ENCODE measurements at regions not wholly inside any gene's neighbourhood (a gene's known extent, or its start where the extent isn't known, plus 50 kb on each side); places are given as distances from the start of the nearest gene placed in this dataset.

DNA sequence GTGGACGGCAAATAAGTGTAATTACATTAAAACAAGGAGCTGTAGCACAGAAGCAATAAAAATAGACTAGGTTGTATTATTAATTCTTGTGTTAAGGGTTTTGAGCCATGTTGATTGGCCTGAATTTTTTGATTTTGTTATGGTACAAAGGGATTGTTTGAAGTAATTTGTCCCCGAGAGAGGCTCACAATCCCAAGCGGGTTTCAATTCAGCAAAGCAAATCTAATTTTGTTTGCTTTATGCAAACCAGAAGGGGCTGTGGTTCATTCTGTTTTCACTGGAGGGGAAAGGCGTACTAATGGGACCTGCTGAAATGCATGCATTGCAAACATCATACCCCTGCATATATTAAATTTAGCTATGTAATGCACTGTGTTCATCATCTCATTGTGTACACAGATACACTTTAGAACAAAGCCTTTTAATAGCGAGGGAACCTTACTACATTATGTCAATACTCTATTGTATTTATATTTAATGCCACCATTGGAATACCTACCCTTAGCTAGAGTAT is 379.5 kb upstream of the POU3F2 start:
- no peak for DNase-seq (ENCODE audit: low read depth in 2 of 2)
- H3K4me3 ChIP-seq (replicated peaks in 1 of 2; ENCODE audit: low read depth in 2 of 2, low read length in 2 of 2) = no peak overlapping the region
- TF ChIP-seq, protein P1, sequence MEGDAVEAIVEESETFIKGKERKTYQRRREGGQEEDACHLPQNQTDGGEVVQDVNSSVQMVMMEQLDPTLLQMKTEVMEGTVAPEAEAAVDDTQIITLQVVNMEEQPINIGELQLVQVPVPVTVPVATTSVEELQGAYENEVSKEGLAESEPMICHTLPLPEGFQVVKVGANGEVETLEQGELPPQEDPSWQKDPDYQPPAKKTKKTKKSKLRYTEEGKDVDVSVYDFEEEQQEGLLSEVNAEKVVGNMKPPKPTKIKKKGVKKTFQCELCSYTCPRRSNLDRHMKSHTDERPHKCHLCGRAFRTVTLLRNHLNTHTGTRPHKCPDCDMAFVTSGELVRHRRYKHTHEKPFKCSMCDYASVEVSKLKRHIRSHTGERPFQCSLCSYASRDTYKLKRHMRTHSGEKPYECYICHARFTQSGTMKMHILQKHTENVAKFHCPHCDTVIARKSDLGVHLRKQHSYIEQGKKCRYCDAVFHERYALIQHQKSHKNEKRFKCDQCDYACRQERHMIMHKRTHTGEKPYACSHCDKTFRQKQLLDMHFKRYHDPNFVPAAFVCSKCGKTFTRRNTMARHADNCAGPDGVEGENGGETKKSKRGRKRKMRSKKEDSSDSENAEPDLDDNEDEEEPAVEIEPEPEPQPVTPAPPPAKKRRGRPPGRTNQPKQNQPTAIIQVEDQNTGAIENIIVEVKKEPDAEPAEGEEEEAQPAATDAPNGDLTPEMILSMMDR (IDR thresholded peaks at IDR 0.05; ENCODE audit: low read depth, low read length) = no peak

DNA sequence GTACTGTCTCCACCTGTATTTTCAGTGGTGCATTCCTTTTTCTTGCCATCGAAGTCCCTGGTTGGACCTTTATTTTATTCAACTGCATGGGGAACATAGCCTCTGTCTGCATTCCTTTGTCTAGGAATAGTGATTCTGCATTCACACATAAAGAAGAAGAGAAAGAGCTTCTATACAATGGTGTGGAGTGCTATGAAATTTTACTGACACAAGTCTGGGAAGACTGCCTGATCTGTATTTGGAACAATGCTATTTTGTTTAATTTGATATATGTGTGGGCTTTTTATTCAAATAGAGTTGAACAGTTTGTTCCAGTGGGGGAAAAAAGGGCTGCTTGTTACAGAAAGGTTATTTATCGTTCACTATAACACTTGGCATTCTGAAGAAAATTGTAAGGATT is 375.7 kb upstream of the POU3F2 start:
- DNase-seq (ENCODE audit: low read depth in 2 of 2) = no peak
- TF ChIP-seq, protein P1 (IDR thresholded peaks at IDR 0.05; ENCODE audit: low read depth, low read length) = no peak
- H3K4me3 ChIP-seq (replicated peaks in 1 of 2; ENCODE audit: low read depth in 2 of 2, low read length in 2 of 2) = no peak overlapping the region

DNA sequence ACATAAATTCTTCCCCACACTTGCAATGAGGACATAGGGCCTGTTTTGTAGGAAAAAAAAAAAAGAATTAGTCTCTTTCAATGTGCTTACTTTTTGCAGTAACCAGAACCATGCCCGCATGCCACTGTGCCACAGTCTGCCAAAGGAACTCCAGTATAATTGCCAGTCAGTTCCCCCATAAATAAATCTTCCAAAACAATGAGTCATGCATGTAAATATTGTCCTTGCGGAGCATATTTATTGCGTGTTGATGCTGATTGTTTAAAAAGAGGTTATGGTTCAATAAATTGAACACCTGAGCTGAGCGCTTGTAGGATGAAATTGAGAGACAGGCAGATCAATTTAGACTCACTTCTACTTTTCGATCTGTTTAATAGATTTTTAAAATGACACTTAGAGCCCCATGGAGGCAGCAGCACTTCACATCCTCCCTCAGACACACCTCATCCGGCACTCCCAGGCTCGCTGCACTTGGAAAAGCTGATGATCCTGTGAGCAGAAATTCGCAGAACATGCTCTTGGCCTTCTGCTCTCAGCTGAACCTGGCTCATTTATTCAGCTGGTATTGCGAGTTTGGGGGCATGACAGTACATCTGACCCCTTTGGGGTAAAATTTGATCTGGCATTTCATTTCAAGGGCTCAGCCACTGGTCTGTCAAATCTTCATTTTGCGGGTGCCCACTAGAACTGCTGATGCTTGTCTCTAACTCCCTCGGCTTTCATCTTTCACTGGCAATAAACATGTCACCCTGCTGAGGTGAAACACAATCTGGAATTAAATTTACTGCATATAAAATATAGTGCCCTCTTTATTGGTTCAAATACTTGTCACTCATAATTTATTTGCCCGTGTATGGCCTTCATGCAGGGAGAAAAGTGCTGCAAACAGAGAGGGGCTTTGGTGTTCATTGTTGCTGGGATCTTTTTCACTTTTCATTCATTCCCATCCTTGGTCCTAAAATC is 371.1 kb upstream of the POU3F2 start:
- TF ChIP-seq, protein P1 (IDR thresholded peaks at IDR 0.05; ENCODE audit: low read depth, low read length) = no peak
- no peak for DNase-seq (ENCODE audit: low read depth in 2 of 2)
- H3K4me3 ChIP-seq (replicated peaks in 1 of 2; ENCODE audit: low read depth in 2 of 2, low read length in 2 of 2) = no peak overlapping the region

DNA sequence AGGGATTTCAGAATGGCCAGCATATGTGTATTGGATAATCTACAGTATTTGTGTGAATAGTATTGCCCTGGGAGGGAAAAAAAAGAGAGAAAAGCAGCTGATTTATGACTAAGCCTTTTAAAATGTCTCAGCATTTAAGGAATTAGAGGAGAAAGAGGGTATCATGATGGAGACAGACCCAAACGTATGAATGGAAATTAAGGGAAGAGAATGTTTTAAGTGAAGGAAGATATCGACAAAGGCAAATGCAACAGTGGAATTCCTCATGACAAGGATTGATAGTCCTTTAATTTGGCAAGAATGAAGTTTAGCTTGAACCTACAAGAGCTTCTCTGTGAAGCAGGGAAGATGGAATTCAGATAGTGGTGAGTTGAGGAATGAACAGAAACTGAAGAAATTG is 367.3 kb upstream of the POU3F2 start:
- DNase-seq (ENCODE audit: low read depth in 2 of 2) = no peak
- TF ChIP-seq, protein P1 (IDR thresholded peaks at IDR 0.05; ENCODE audit: low read depth, low read length) = no peak
- no peak overlapping the region for H3K4me3 ChIP-seq (replicated peaks in 1 of 2; ENCODE audit: low read depth in 2 of 2, low read length in 2 of 2)

DNA sequence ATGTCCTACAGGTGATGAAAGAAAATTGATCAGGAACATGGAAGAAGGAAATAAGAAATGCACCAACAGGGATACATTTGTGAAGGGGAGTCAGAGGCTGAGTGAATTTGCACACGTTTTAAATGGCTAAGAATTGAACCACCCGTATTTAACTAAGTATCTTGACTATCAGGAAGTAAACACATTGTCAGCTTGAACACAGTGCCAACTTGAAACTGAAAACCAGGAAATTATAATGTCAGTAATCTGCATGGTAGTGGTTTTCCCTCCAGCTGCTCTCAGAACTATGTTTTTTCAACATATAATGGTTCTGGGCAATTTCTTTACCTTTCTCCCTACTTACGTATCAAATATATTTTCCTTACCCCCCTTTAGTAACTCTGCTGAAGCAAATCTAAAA is 366.5 kb upstream of the POU3F2 start:
- TF ChIP-seq, protein P1 (IDR thresholded peaks at IDR 0.05; ENCODE audit: low read depth, low read length) = no peak
- H3K4me3 ChIP-seq (replicated peaks in 1 of 2; ENCODE audit: low read depth in 2 of 2, low read length in 2 of 2) = no peak overlapping the region
- DNase-seq (ENCODE audit: low read depth in 2 of 2) = no peak

DNA sequence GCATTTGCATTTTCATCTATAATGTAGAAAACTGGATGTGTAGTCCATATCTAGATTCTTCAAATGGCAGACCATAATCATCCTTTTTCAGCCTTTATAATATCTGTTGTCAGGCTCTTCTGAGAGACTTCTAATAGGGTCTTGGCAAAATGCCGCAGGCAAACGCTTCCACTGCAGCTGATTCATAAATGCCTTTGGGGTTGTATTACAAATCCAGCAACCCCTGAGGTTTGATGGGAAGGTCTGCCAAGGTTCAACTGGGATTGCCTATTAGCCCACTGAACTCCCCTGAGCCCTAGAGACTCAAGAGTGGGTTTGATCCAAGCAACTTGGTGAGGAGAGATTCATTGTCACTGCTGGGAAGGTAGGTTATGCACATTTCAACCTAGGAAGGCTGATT is 365.2 kb upstream of the POU3F2 start:
- H3K4me3 ChIP-seq (replicated peaks in 1 of 2; ENCODE audit: low read depth in 2 of 2, low read length in 2 of 2) = no peak overlapping the region
- no peak for DNase-seq (ENCODE audit: low read depth in 2 of 2)
- TF ChIP-seq, protein P1 (IDR thresholded peaks at IDR 0.05; ENCODE audit: low read depth, low read length) = no peak
